NB4 (cell line): ENCODE measurements at regions not wholly inside any gene's neighbourhood (a gene's known extent, or its start where the extent isn't known, plus 50 kb on each side); places are given as distances from the start of the nearest gene placed in this dataset.

ENCODE experiments used
- CTCF ChIP-seq: IDR thresholded peaks from one replicate; pipeline ENCODE4 v1.5.1; 2012; ENCODE audit warnings: low read depth, low read length
- MAX ChIP-seq: IDR thresholded peaks from 2 replicates; pipeline ENCODE4 v1.6.1; 2011; ENCODE audit warnings: low read depth, low read length

GRCh38 chr4:31923634-31924033, 1203.5 kb downstream of the PCDH7 start:
- TF ChIP-seq CTCF (no peak), MAX (no peak)
